GM23338 (cell line): ENCODE measurements at regions not wholly inside any gene's neighbourhood (a gene's known extent, or its start where the extent isn't known, plus 50 kb on each side); places are given as distances from the start of the nearest gene placed in this dataset.

Source experiments
- ATAC-seq: fragments of 200-7000 bp; cut with Tn5 transposase; 3 replicates; pipeline ENCODE4 v1.9.1; 2020
- DNase-seq: peaks from one replicate; pipeline ENCODE4 v3.0.0-alpha.2; 2015; ENCODE audit warnings: low spot score
- H2AFZ ChIP-seq: fragments of 200-600 bp; sonication (generic); 2 replicates; pipeline ENCODE4 v1.8.0; 2016; ENCODE audit warnings: antibody characterized with exemption, mild to moderate bottlenecking, moderate library complexity
- H3F3A ChIP-seq: fragments of 200-600 bp; sonication (generic); replicated peaks from 2 replicates; pipeline ENCODE4 v1.8.0; 2017; ENCODE audit warnings: antibody characterized with exemption, mixed run types, low read depth
- H3K27ac ChIP-seq: fragments of 200-600 bp; sonication (generic); 2 replicates; pipeline ENCODE4 v1.6.1; 2016; ENCODE audit warnings: low read depth
- H3K27me3 ChIP-seq: fragments of 200-600 bp; sonication (generic); 2 replicates; pipeline ENCODE4 v1.8.0; 2016; ENCODE audit warnings: mild to moderate bottlenecking, mixed run types, moderate library complexity; ENCODE audit not compliant: insufficient read depth
- H3K36me3 ChIP-seq: fragments of 200-600 bp; sonication (generic); 2 replicates; pipeline ENCODE4 v1.8.0; 2016; ENCODE audit warnings: mild to moderate bottlenecking; ENCODE audit not compliant: insufficient read depth
- H3K4me1 ChIP-seq: fragments of 200-600 bp; sonication (generic); 2 replicates; pipeline ENCODE4 v1.8.0; 2016; ENCODE audit warnings: mild to moderate bottlenecking, moderate library complexity; ENCODE audit not compliant: insufficient read depth
- H3K4me2 ChIP-seq: fragments of 200-600 bp; sonication (generic); 2 replicates; pipeline ENCODE4 v1.7.1; 2017; ENCODE audit warnings: mixed run types
- H3K4me3 ChIP-seq: fragments of 200-600 bp; sonication (generic); 2 replicates; pipeline ENCODE4 v1.6.1; 2016; ENCODE audit warnings: mixed run types
- H3K79me2 ChIP-seq: fragments of 200-600 bp; sonication (generic); replicated peaks from 2 replicates; pipeline ENCODE4 v1.8.0; 2017; ENCODE audit warnings: mild to moderate bottlenecking; ENCODE audit not compliant: insufficient read depth
- H3K9me2 ChIP-seq: fragments of 200-600 bp; sonication (generic); 2 replicates; pipeline ENCODE4 v1.8.0; 2017; ENCODE audit not compliant: insufficient read depth
- H4K20me1 ChIP-seq: fragments of 200-600 bp; sonication (generic); replicated peaks from 2 replicates; pipeline ENCODE4 v1.8.0; 2017; ENCODE audit warnings: mild to moderate bottlenecking; ENCODE audit not compliant: insufficient read depth
- H3K27ac Mint-ChIP-seq: 2 replicates; pipeline ENCODE4 v1.8.0; 2020; ENCODE audit warnings: inconsistent platforms, mild to moderate bottlenecking, moderate library complexity, mixed read lengths
- H3K27me3 Mint-ChIP-seq: 3 replicates; pipeline ENCODE4 v1.8.0; 2022; ENCODE audit warnings: low read depth, mild to moderate bottlenecking, moderate library complexity, mixed read lengths, inconsistent platforms; ENCODE audit not compliant: insufficient read depth, poor library complexity
- H3K36me3 Mint-ChIP-seq: 3 replicates; pipeline ENCODE4 v1.8.0; 2021; ENCODE audit warnings: low read depth, mild to moderate bottlenecking, inconsistent platforms, moderate library complexity, mixed read lengths
- H3K4me1 Mint-ChIP-seq: 3 replicates; pipeline ENCODE4 v1.8.0; 2020; ENCODE audit warnings: mild to moderate bottlenecking, inconsistent platforms, mixed read lengths
- H3K4me3 Mint-ChIP-seq: 3 replicates; pipeline ENCODE4 v1.8.0; 2021; ENCODE audit warnings: moderate library complexity, mild to moderate bottlenecking, inconsistent platforms, mixed read lengths
- H3K9me3 Mint-ChIP-seq: 3 replicates; pipeline ENCODE4 v1.8.0; 2020; ENCODE audit warnings: moderate library complexity, mild to moderate bottlenecking, inconsistent platforms, mixed read lengths
- CREB1 ChIP-seq: fragments of 250-450 bp; sonication (Bioruptor Pico); IDR thresholded peaks from 2 replicates; pipeline ENCODE4 v1.5.0; 2020; ENCODE audit warnings: low read depth, mild to moderate bottlenecking, moderate library complexity
- CTCF ChIP-seq, 2 experiments: fragments of 200-600 bp in 1 of 2; sonication (generic) in 1 of 2; conservative IDR thresholded peaks; 2 replicates each; pipeline versions ENCODE4 v1.5.1 to v1.6.1; 2016 to 2017; ENCODE audit warnings: antibody characterized with exemption in 2 of 2, low read depth in 2 of 2, mild to moderate bottlenecking in 2 of 2, moderate library complexity in 1 of 2
- ETS1 ChIP-seq: IDR thresholded peaks from 2 replicates; pipeline ENCODE4 v1.6.1; 2016; ENCODE audit warnings: antibody characterized with exemption
- EZH2 ChIP-seq: fragments of 200-600 bp; sonication (generic); IDR thresholded peaks from one replicate; pipeline ENCODE4 v1.8.0; 2017; ENCODE audit warnings: antibody characterized with exemption, mild to moderate bottlenecking, low read depth; ENCODE audit not compliant: unreplicated experiment
- EZH2phosphoT487 ChIP-seq: fragments of 200-600 bp; sonication (generic); IDR thresholded peaks from one replicate; pipeline ENCODE4 v1.8.1; 2018; ENCODE audit warnings: antibody characterized with exemption; ENCODE audit not compliant: unreplicated experiment
- JUNB ChIP-seq: IDR thresholded peaks from one replicate; pipeline ENCODE4 v1.6.1; 2016; ENCODE audit warnings: antibody characterized with exemption; ENCODE audit not compliant: unreplicated experiment
- NANOG ChIP-seq: IDR thresholded peaks from 2 replicates; pipeline ENCODE4 v1.6.1; 2016; ENCODE audit warnings: antibody characterized with exemption, borderline replicate concordance
- POLR2AphosphoS5 ChIP-seq: IDR thresholded peaks from 2 replicates; pipeline ENCODE4 v1.6.1; 2016; ENCODE audit warnings: antibody characterized with exemption, low read depth
- REST ChIP-seq: IDR thresholded peaks from one replicate; pipeline ENCODE4 v1.6.1; 2018; ENCODE audit warnings: antibody characterized with exemption; ENCODE audit not compliant: unreplicated experiment
- STAT1 ChIP-seq: IDR thresholded peaks from one replicate; pipeline ENCODE4 v1.6.1; 2016; ENCODE audit warnings: antibody characterized with exemption; ENCODE audit not compliant: unreplicated experiment
- ZNF114 ChIP-seq: fragments of 250-450 bp; sonication (Bioruptor Pico); IDR thresholded peaks from 2 replicates; pipeline ENCODE4 v1.5.0; 2020; ENCODE audit warnings: mild to moderate bottlenecking, moderate library complexity
- ZNF331 ChIP-seq: fragments of 250-450 bp; sonication (Bioruptor Pico); IDR thresholded peaks from 2 replicates; pipeline ENCODE4 v1.5.0; 2020; ENCODE audit warnings: low read depth, mild to moderate bottlenecking, moderate library complexity

GRCh38 chr11:134759855-134760254 is 347.8 kb upstream of the B3GAT1 start:
- Histone ChIP-seq H3K9me2 (no peaks in the 10 kb centered on the region), H3K27me3 (no peaks in the 10 kb centered on the region), H3F3A (0 out of 2 replicates have a peak, but pooled peaks cover 6% of the 10 kb centered on the region), H3K79me2 (no peaks in the 10 kb centered on the region), H2AFZ (no peak overlapping the region), H3K4me3 (no peak overlapping the region), H3K4me2 (no peak overlapping the region), H4K20me1 (no peaks in the 10 kb centered on the region), H3K27ac (no peak overlapping the region), H3K4me1 (no peaks in the 10 kb centered on the region), H3K36me3 (no peaks in the 10 kb centered on the region)
- Mint-ChIP-seq H3K27me3 (peaks cover 12% of the 10 kb centered on the region), H3K4me3 (no peak overlapping the region), H3K4me1 (peaks cover 10% of the 10 kb centered on the region; the same call in 2 of the 3 replicates), H3K9me3 (no peaks in the 10 kb centered on the region), H3K27ac (no peak overlapping the region), H3K36me3 (no peaks in the 10 kb centered on the region)
- DNase-seq (no peak), ATAC-seq (no peak)
- no peak for TF ChIP-seq NANOG
- TF ChIP-seq EZH2phosphoT487 = no peak
- TF ChIP-seq CTCF (conservative IDR thresholded peaks at IDR 0.05; ENCODE audit: low read depth in 2 of 2) = no peak
- TF ChIP-seq POLR2AphosphoS5 = no peak
- no peak for TF ChIP-seq STAT1
- no peak for TF ChIP-seq CREB1 (CRISPR knock-in tag)
- TF ChIP-seq REST = no peak
- no peak for TF ChIP-seq EZH2
- TF ChIP-seq ZNF331 (CRISPR knock-in tag) = no peak
- no peak for TF ChIP-seq ETS1

GRCh38 chr11:134759274-134759673 is 347.2 kb upstream of the B3GAT1 start:
- Mint-ChIP-seq H3K36me3 (no peaks in the 10 kb centered on the region), H3K27ac (no peak overlapping the region), H3K4me3 (no peak overlapping the region)
- TF ChIP-seq CREB1 (CRISPR knock-in tag) (no peak), EZH2phosphoT487 (no peak), REST (no peak), JUNB (no peak), NANOG (no peak), ZNF114 (CRISPR knock-in tag) (no peak), ETS1 (no peak)

More at GRCh38 chr11:134759274-134759673, 347.2 kb upstream of the B3GAT1 start:
- ATAC-seq = no peak
- Histone ChIP-seq H3K79me2 (no peaks in the 10 kb centered on the region), H3K36me3 (no peaks in the 10 kb centered on the region), H3K27me3 (no peaks in the 10 kb centered on the region), H4K20me1 (no peaks in the 10 kb centered on the region), H2AFZ (no peak overlapping the region), H3K4me3 (no peak overlapping the region), H3K4me1 (no peaks in the 10 kb centered on the region), H3K9me2 (no peaks in the 10 kb centered on the region), H3K4me2 (no peak overlapping the region), H3F3A (0 out of 2 replicates have a peak, but pooled peaks cover 6% of the 10 kb centered on the region), H3K27ac (no peak overlapping the region)
- no peak for DNase-seq
- Mint-ChIP-seq H3K4me1 (peaks cover 10% of the 10 kb centered on the region; the same call in 2 of the 3 replicates), H3K9me3 (no peaks in the 10 kb centered on the region), H3K27me3 (peaks cover 12% of the 10 kb centered on the region)
